IMR-90 (cell line): ENCODE measurements at regions not wholly inside any gene's neighbourhood (a gene's known extent, or its start where the extent isn't known, plus 50 kb on each side); places are given as distances from the start of the nearest gene placed in this dataset.

Experiments used
- ATAC-seq: fragments of 200-7000 bp; cut with Tn5 transposase; 2 replicates; pipeline ENCODE4 v1.9.1; 2020; ENCODE audit warnings: low read depth, mild to moderate bottlenecking, moderate library complexity
- BruUV-seq: library from RNA; stranded (reverse); fragments of 400-500 nt; replicated peaks from 2 replicates; lab custom pipeline; 2021; lab: Mats Ljungman, UMichigan
- CTCF ChIA-PET: fragments of 300-600 bp; formaldehyde crosslinking; extraction: SDS; loops from one replicate; lab custom pipeline; 2021; ENCODE audit warnings: antibody characterized with exemption; lab: Yijun Ruan, JAX
- POLR2A ChIA-PET: fragments of 300-600 bp; sonication (Branson Sonifier 250); formaldehyde crosslinking; loops from one replicate; lab custom pipeline; 2022; ENCODE audit warnings: antibody characterized with exemption; ENCODE audit not compliant: unreplicated experiment; lab: Charles Lee
- DNase-seq: peaks from one replicate; pipeline ENCODE4 v3.0.0; 2013
- H2AFZ ChIP-seq: replicated peaks from 2 replicates; pipeline ENCODE3; 2013; ENCODE audit warnings: low read length, mild to moderate bottlenecking; ENCODE audit not compliant: poor library complexity
- H2AK5ac ChIP-seq: 2 replicates; pipeline ENCODE4 v1.6.1; 2013; ENCODE audit warnings: low read depth, low read length, inconsistent platforms
- H2AK9ac ChIP-seq: replicated peaks from 2 replicates; pipeline ENCODE3; 2013; ENCODE audit warnings: mild to moderate bottlenecking, low read depth, low read length, moderate library complexity; ENCODE audit not compliant: poor library complexity
- H2BK120ac ChIP-seq: 2 replicates; pipeline ENCODE4 v1.6.1; 2013; ENCODE audit warnings: low read depth, low read length, inconsistent platforms
- H2BK15ac ChIP-seq: 3 replicates; pipeline ENCODE4 v1.6.1; 2013; ENCODE audit warnings: low read depth, low read length, inconsistent platforms
- H2BK20ac ChIP-seq: 2 replicates; pipeline ENCODE4 v1.6.1; 2013; ENCODE audit warnings: low read depth, mild to moderate bottlenecking, inconsistent platforms, low read length, moderate library complexity
- H2BK5ac ChIP-seq: 2 replicates; pipeline ENCODE4 v1.6.1; 2013; ENCODE audit warnings: mild to moderate bottlenecking, low read depth, low read length, inconsistent platforms; ENCODE audit not compliant: poor library complexity, severe bottlenecking
- H3K14ac ChIP-seq: replicated peaks from 2 replicates; pipeline ENCODE4 v1.6.1; 2013; ENCODE audit warnings: low read depth, low read length, inconsistent platforms
- H3K18ac ChIP-seq: 2 replicates; pipeline ENCODE4 v1.6.1; 2013; ENCODE audit warnings: low read depth, low read length, control low read depth
- H3K23ac ChIP-seq: 2 replicates; pipeline ENCODE4 v1.6.1; 2013; ENCODE audit warnings: low read depth, low read length, inconsistent platforms
- H3K27ac ChIP-seq: 2 replicates; pipeline ENCODE4 v1.5.1; 2013; ENCODE audit warnings: mild to moderate bottlenecking, control low read depth, low read length; ENCODE audit not compliant: insufficient read depth
- H3K27me3 ChIP-seq: 2 replicates; pipeline ENCODE4 v1.6.1; 2013; ENCODE audit warnings: low read length; ENCODE audit not compliant: control insufficient read depth, insufficient read depth
- H3K36me3 ChIP-seq: 2 replicates; pipeline ENCODE4 v1.6.1; 2013; ENCODE audit warnings: low read length, mixed read lengths; ENCODE audit not compliant: control insufficient read depth, insufficient read depth
- H3K4ac ChIP-seq: 2 replicates; pipeline ENCODE4 v1.6.1; 2013; ENCODE audit warnings: low read depth, low read length, inconsistent platforms
- H3K4me1 ChIP-seq: 2 replicates; pipeline ENCODE4 v1.6.1; 2013; ENCODE audit warnings: low read length, mixed read lengths; ENCODE audit not compliant: control insufficient read depth, insufficient read depth
- H3K4me2 ChIP-seq: 2 replicates; pipeline ENCODE4 v1.6.1; 2013; ENCODE audit warnings: low read depth, mild to moderate bottlenecking, control low read depth, low read length, moderate library complexity
- H3K4me3 ChIP-seq: 2 replicates; pipeline ENCODE4 v1.5.1; 2013; ENCODE audit warnings: low read depth, mild to moderate bottlenecking, control low read depth, low read length, moderate library complexity; ENCODE audit not compliant: insufficient read depth
- H3K56ac ChIP-seq: 2 replicates; pipeline ENCODE4 v1.6.1; 2013; ENCODE audit warnings: low read length, inconsistent platforms; ENCODE audit not compliant: insufficient read depth; ENCODE audit errors: extremely low read depth
- H3K79me1 ChIP-seq, 2 experiments: 2 replicates each; pipeline ENCODE4 v1.6.1; 2013; ENCODE audit warnings: low read length in 2 of 2, inconsistent platforms in 1 of 2, low read depth in 1 of 2
- H3K9ac ChIP-seq: 2 replicates; pipeline ENCODE4 v1.6.1; 2013; ENCODE audit warnings: low read depth, low read length, control low read depth
- H3K9me1 ChIP-seq: 2 replicates; pipeline ENCODE4 v1.6.1; 2013; ENCODE audit warnings: low read length, inconsistent platforms; ENCODE audit not compliant: insufficient read depth
- H3K9me3 ChIP-seq: 2 replicates; pipeline ENCODE4 v1.6.1; 2013; ENCODE audit warnings: low read length; ENCODE audit not compliant: control insufficient read depth, insufficient read depth
- H4K20me1 ChIP-seq: 2 replicates; pipeline ENCODE4 v1.6.1; 2013; ENCODE audit warnings: low read length, inconsistent platforms; ENCODE audit not compliant: insufficient read depth
- H4K5ac ChIP-seq: 2 replicates; pipeline ENCODE4 v1.6.1; 2013; ENCODE audit warnings: mild to moderate bottlenecking, low read depth, low read length, control low read depth
- H4K8ac ChIP-seq, 2 experiments: 2 replicates each; pipeline ENCODE4 v1.6.1; 2013; ENCODE audit warnings: low read depth in 2 of 2, low read length in 2 of 2, control low read depth in 1 of 2, inconsistent platforms in 1 of 2
- H4K91ac ChIP-seq: 2 replicates; pipeline ENCODE4 v1.6.1; 2013; ENCODE audit warnings: low read depth, low read length, inconsistent platforms; ENCODE audit not compliant: insufficient read depth
- BHLHE40 ChIP-seq: fragments of 150-350 bp; IDR thresholded peaks from 2 replicates; pipeline ENCODE4 v1.6.1; 2016; ENCODE audit warnings: mild to moderate bottlenecking, low read depth, low read length
- CEBPB ChIP-seq: IDR thresholded peaks from 2 replicates; pipeline ENCODE4 v1.6.1; 2012; ENCODE audit warnings: low read depth, low read length, improper control_type of control experiment
- CHD1 ChIP-seq: IDR thresholded peaks from 2 replicates; pipeline ENCODE4 v1.6.1; 2012; ENCODE audit warnings: low read depth, low read length, improper control_type of control experiment
- ELK1 ChIP-seq: fragments of 150-350 bp; IDR thresholded peaks from 2 replicates; pipeline ENCODE4 v1.6.1; 2016; ENCODE audit warnings: low read depth, mild to moderate bottlenecking, low read length, moderate library complexity, borderline replicate concordance
- FOS ChIP-seq: fragments of 150-350 bp; IDR thresholded peaks from 2 replicates; pipeline ENCODE4 v1.6.1; 2016; ENCODE audit warnings: low read depth, low read length
- MAFK ChIP-seq: IDR thresholded peaks from 2 replicates; pipeline ENCODE4 v1.6.1; 2012; ENCODE audit warnings: low read depth, low read length, improper control_type of control experiment
- MAZ ChIP-seq: IDR thresholded peaks from 2 replicates; pipeline ENCODE4 v1.6.1; 2012; ENCODE audit warnings: low read depth, mild to moderate bottlenecking, low read length, improper control_type of control experiment, moderate library complexity, borderline replicate concordance
- MXI1 ChIP-seq: IDR thresholded peaks from 2 replicates; pipeline ENCODE4 v1.6.1; 2012; ENCODE audit warnings: low read depth, mild to moderate bottlenecking, low read length, moderate library complexity, borderline replicate concordance
- NFE2L2 ChIP-seq: fragments of 150-350 bp; IDR thresholded peaks from 2 replicates; pipeline ENCODE4 v1.6.1; 2016; ENCODE audit warnings: low read depth, mild to moderate bottlenecking, low read length
- POLR2A ChIP-seq: IDR thresholded peaks from 2 replicates; pipeline ENCODE4 v1.6.1; 2012; ENCODE audit warnings: mild to moderate bottlenecking, low read depth, low read length
- RAD21 ChIP-seq: IDR thresholded peaks from 2 replicates; pipeline ENCODE4 v1.6.1; 2012; ENCODE audit warnings: low read length, improper control_type of control experiment
- RFX5 ChIP-seq: IDR thresholded peaks from 2 replicates; pipeline ENCODE4 v1.8.0; 2012; ENCODE audit warnings: low read depth, mild to moderate bottlenecking, low read length, moderate library complexity
- SMC3 ChIP-seq: fragments of 150-350 bp; IDR thresholded peaks from 2 replicates; pipeline ENCODE4 v1.6.1; 2016; ENCODE audit warnings: low read depth, mild to moderate bottlenecking, antibody characterized with exemption, low read length, moderate library complexity
- USF2 ChIP-seq: fragments of 150-350 bp; IDR thresholded peaks from 2 replicates; pipeline ENCODE4 v1.6.1; 2017; ENCODE audit warnings: mild to moderate bottlenecking, antibody characterized with exemption, low read length, low read depth
- WGBS, 2 experiments: methylation state at CpG; one replicate each; pipeline versions ENCODE4 v1.1.5 to v1.1.7; 2013; ENCODE audit warnings: missing lambda C conversion rate in 2 of 2; ENCODE audit not compliant: insufficient read length in 1 of 2; ENCODE audit errors: extremely low coverage in 2 of 2; 5-methylcytosine and 5-hydroxymethylcytosine counted together
- dilution Hi-C: fragments of 300-500 bp; cut with HindIII; formaldehyde crosslinking; loops from one replicate; pipeline ENCODE4 v1.14.3; 2018; ENCODE audit warnings: low sequenced_read_pairs; ENCODE audit not compliant: unreplicated experiment
- in situ Hi-C: fragments of 300-500 bp; cut with MboI; formaldehyde crosslinking; loops from 3 replicates; pipeline ENCODE4 v1.14.3; 2019; ENCODE audit warnings: low sequenced_read_pairs, inconsistent platforms, mixed read lengths
- intact Hi-C: fragments of 100-400 bp; cut with micrococcal nuclease; formaldehyde crosslinking; loops from 2 replicates; pipeline ENCODE4 v1.10.0; 2022

GRCh38 chr4:3643518-3644433 lies 111.6 kb upstream of the LRPAP1 start:
- Histone ChIP-seq H3K14ac (no peak overlapping the region), H2BK5ac (no peak overlapping the region), H3K4me1 (no peaks in the 10 kb centered on the region; the same call in 1 of the 2 replicates), H3K23ac (no peak overlapping the region), H4K8ac (no peak overlapping the region), H3K18ac (no peak overlapping the region), H3K9me3 (peaks cover 4% of the 10 kb centered on the region; the same call in 1 of the 2 replicates), H3K56ac (no peak overlapping the region), H2AK9ac (no peak overlapping the region), H3K4me2 (no peak overlapping the region), H4K20me1 (no peaks in the 10 kb centered on the region), H2BK15ac (no peak overlapping the region), H2AFZ (no peak overlapping the region), H3K27me3 (peaks cover 27% of the 10 kb centered on the region), H3K9ac (no peak overlapping the region), H2AK5ac (no peak overlapping the region), H3K36me3 (no peaks in the 10 kb centered on the region), H4K91ac (no peak overlapping the region), H3K27ac (no peak overlapping the region), H3K4ac (no peak overlapping the region), H4K5ac (no peak overlapping the region), H3K9me1 (no peaks in the 10 kb centered on the region), H3K4me3 (no peak overlapping the region), H2BK20ac (no peak overlapping the region), H3K79me1 (no peaks in the 10 kb centered on the region), H2BK120ac (no peak overlapping the region)
- DNase-seq (no peak), ATAC-seq (no peak)
- dilution Hi-C loops (no loop called here), intact Hi-C loops (no loop called here), in situ Hi-C loops (no loop called here)
- ChIA-PET POLR2A (no interaction called here), CTCF (no interaction called here)
- 87% methylated on average over 11 of the region's 26 CpGs; no CpG with 5 or more reads in 1 of the 2 experiments for WGBS, 2 experiments
- TF ChIP-seq BHLHE40 (no peak), MAZ (no peak), SMC3 (no peak), RFX5 (no peak), MAFK (no peak), RAD21 (no peak), USF2 (no peak), ELK1 (no peak), CHD1 (no peak), FOS (no peak), CEBPB (no peak), POLR2A (no peak), NFE2L2 (no peak), MXI1 (no peak)
- no TSS peak for BruUV-seq
